SKM-1 treated with dmso at 0.1 percent for 144 hours (cell line): ENCODE measurements at regions not wholly inside any gene's neighbourhood (a gene's known extent, or its start where the extent isn't known, plus 50 kb on each side); places are given as distances from the start of the nearest gene placed in this dataset.
"Not testable (repeated sequence)": the region's sequence is repeated elsewhere in the genome, so short reads cannot be mapped to it uniquely, and the experiment has no call there.

ENCODE experiments used
- DNase-seq: peaks from one replicate; lab custom pipeline; 2025; ENCODE audit not compliant: unreplicated experiment; lab: John Stamatoyannopoulos, UW

DNA sequence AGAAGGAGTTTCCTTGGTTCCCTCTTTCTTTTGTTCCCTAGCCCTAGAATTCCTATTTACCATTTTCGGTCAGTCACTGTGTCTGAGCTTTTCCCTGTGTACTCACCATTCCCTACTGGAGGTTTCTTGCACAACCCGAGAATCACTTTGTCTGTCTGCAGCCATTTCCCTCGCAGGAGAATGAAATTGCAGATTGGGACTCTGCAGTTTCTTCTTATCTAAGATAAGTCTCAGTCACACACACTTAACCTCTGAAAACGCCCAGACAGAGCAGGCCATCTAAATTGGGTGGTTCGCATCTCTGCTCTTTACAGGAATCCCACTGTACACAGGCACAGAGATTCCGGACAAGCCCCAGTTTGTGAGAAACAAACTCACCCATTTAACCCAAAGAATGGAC lies 58.6 kb upstream of the CNTNAP2 start:
- DNase-seq, result no peak

- DNase-seq, result no peak
Measured at GRCh38 chr7:146054909-146055308, 61.7 kb upstream of the CNTNAP2 start.

GRCh38 chr7:146053492-146053891 lies 63.1 kb upstream of the CNTNAP2 start:
- no peak for DNase-seq

- DNase-seq, result not testable (repeated sequence)
Measured at GRCh38 chr7:146043310-146043709, 73.3 kb upstream of the CNTNAP2 start.

DNA sequence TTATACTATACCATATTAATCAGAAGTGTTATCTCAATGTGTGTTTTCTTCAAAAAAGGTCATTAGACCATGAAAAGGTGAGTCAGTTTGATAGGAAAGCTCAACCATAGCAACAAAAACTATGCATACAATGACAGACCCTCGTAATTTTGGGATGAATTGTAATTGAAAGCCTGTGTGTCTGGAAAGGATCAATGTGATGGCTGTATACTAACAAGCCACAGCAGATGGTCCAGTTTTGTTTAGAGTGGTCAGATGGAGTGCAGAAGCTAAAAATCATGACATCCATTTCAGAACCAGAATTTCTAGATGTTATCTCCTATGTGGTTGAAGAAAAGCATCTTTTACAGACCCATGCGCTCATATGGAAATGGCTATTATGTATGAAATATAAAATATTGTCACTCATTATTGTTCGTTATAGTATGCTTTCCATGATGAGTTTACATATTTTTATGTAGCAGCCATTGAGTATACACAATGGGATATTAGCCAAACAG lies 88.3 kb upstream of the CNTNAP2 start:
- no peak for DNase-seq

- no peak for DNase-seq
Measured at GRCh38 chr7:146027243-146027642, 89.4 kb upstream of the CNTNAP2 start.

DNA sequence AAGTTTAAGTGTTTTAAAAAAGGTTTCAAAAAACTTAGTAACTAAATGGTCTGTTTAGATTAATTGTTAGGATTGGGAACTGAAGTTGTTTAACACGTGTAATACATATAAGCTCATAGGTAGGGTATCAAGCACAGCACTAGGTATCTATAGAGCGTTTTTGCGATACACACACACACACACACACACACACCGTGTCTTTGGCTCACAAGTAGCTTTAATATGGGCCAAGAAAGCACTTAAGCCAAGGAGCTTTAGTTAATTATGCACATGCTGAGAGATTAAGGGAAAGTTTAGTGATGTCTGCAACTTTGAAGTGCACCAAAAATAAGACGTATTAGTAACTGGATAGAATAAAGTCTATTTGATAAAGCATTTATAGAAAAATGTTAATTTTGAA lies 93.8 kb upstream of the CNTNAP2 start:
- DNase-seq, result no peak

DNA sequence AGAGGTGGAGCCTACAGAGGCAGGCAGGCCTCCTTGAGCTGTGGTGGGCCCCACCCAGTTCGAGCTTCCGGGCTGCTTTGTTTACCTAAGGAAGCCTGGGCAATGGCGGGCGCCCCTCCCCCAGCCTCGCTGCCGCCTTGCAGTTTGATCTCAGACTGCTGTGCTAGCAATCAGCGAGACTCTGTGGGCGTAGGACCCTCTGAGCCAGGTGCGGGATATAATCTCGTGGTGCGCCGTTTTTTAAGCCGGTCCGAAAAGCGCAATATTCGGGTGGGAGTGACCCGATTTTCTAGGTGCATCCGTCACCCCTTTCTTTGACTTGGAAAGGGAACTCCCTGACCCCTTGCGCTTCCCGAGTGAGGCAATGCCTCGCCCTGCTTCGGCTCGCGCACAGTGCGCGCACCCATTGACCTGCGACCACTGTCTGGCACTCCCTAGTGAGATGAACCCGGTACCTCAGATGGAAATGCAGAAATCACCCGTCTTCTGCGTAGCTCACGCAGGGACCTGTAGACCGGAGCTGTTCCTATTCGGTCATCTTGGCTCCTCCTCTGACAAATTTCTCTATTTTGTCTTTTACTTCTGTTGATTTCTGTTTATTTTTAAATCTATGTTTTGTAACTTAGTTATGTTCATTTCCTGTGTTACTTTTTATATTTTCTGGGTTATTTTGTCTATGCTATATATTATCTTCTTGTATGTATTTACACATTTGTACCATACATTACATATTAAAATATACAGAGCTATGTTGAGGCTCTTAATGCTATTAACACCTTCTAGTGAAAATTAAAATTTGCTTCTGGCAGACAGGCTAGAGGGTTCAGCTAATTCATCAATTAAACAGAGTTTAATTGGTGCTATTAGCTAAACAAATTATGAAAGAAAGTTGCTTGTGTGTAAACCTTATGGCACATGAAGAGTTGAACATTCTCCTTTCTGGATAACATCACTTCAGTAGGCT lies 97.3 kb upstream of the CNTNAP2 start:
- DNase-seq, result not testable (repeated sequence)

- not testable (repeated sequence) for DNase-seq
Measured at GRCh38 chr7:146017366-146017765, 99.2 kb upstream of the CNTNAP2 start.

- DNase-seq, result not testable (repeated sequence)
Measured at GRCh38 chr7:146014154-146014553, 102.4 kb upstream of the CNTNAP2 start.

GRCh38 chr7:146008293-146008692 lies 108.3 kb upstream of the CNTNAP2 start:
- no peak for DNase-seq

GRCh38 chr7:146004805-146005204 lies 111.8 kb upstream of the CNTNAP2 start:
- DNase-seq, result no peak

- DNase-seq, result no peak
Measured at GRCh38 chr7:146002431-146003078, 114.0 kb upstream of the CNTNAP2 start.

DNA sequence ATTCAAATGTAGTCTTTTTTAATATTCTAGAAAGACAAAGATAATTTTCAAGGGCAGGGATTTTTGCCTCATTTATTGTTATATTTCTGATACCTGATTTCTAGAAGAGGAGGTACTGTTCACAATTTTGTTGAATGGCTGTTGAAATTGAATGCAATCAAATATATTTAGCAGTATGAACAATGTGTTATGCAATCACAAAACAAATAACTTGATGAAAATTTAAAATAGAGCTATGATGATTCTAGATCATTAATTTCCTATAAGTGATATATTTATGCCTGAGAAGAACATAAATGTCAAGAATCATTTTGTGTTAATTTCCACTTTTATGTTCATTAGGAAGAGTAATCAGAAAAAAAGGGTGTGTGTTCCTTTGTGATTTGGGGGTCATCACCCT lies 114.6 kb upstream of the CNTNAP2 start:
- DNase-seq, result no peak

GRCh38 chr7:146000882-146001281 lies 115.7 kb upstream of the CNTNAP2 start:
- no peak for DNase-seq

DNA sequence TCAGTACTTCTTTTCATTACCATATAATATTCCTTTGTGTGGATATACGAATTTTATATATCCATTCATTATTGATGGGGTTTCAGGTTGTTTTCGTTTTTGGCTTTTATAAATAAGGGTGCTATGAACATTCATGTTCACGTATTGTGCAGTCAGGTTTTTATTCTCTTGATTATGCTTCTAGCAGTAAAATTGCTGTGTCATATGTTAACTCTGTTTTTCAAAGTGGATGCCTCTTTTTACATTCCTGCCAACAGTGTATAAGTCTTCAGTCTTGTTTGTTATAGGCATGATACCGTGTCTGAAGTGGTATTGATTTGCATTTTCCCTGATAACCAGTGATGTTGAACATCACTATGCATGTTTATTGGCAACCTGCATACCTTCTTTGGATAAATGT lies 127.1 kb upstream of the CNTNAP2 start:
- DNase-seq, result no peak

DNA sequence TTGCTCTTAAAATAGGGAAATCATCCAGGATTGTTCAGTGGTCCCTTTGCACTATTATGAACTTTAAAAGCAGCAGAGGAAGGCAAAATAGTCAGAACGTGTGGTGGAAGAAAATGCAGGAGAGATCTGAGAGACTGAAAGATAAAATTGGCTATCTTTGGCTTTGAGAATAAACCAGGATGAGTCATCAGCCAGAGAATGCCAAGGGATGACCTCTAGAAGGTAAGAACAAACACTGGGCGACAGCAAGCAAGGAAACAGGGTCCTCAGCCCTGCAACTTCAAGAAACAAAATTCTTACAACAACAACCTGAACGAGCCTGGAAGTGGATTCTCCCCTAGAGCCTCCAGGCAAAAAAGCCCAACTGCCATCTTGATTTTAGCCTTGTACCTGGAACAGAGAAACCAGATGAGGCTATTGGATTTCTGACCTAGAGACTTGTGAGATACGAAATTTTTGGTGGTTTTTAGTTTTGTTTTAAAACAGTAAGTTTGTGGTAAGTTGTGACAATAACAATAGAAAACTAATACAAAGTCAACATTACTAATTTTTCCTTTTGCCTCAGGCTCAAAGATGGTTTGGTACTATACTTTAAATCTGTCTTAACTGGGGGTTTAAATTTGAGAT lies 130.2 kb upstream of the CNTNAP2 start:
- DNase-seq, result no peak

GRCh38 chr7:145978769-145979168 lies 137.8 kb upstream of the CNTNAP2 start:
- no peak for DNase-seq

GRCh38 chr7:145959981-145960380 lies 156.6 kb upstream of the CNTNAP2 start:
- DNase-seq, result no peak

- no peak for DNase-seq
Measured at GRCh38 chr7:145957160-145957890, 159.3 kb upstream of the CNTNAP2 start.

- DNase-seq, result no peak
Measured at GRCh38 chr7:145951566-145951965, 165.0 kb upstream of the CNTNAP2 start.
